ENCODE measurements at regions not wholly inside any gene's neighbourhood (a gene's known extent, or its start where the extent isn't known, plus 50 kb on each side); places are given as distances from the start of the nearest gene placed in this dataset.

DNA sequence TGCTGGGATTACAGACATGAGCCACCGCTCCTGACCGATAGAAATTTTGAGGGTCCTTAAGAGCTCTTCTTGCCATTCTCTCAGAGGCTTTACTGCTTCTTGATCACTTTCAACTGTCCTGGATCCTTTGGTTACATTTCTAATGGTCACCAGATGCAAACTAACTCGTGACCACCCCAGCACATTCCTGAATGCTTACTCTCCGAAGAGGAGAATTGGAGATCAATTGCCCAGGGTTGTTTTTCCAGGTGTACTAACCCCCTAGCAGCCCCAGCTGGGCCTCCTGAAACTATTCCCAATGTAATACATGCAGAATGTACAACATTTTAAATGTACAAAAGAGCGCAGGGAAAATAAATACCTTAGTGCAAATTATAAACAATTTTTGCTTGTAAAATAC is 65.1 kb upstream of the TBL1XR1 start:
- TF ChIP-seq, protein P1, sequence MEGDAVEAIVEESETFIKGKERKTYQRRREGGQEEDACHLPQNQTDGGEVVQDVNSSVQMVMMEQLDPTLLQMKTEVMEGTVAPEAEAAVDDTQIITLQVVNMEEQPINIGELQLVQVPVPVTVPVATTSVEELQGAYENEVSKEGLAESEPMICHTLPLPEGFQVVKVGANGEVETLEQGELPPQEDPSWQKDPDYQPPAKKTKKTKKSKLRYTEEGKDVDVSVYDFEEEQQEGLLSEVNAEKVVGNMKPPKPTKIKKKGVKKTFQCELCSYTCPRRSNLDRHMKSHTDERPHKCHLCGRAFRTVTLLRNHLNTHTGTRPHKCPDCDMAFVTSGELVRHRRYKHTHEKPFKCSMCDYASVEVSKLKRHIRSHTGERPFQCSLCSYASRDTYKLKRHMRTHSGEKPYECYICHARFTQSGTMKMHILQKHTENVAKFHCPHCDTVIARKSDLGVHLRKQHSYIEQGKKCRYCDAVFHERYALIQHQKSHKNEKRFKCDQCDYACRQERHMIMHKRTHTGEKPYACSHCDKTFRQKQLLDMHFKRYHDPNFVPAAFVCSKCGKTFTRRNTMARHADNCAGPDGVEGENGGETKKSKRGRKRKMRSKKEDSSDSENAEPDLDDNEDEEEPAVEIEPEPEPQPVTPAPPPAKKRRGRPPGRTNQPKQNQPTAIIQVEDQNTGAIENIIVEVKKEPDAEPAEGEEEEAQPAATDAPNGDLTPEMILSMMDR (IDR thresholded peaks at IDR 0.05; ENCODE audit: low read length) = no peak
- no peak for TF ChIP-seq EZH2 (optimal IDR thresholded peaks at IDR 0.05; ENCODE audit: low read depth, low read length)

Measured in MM.1S (cell line).